CD4-positive, alpha-beta T cell treated with Interferon alpha-2 for 1 hour (primary cell): ENCODE measurements at regions not wholly inside any gene's neighbourhood (a gene's known extent, or its start where the extent isn't known, plus 50 kb on each side); places are given as distances from the start of the nearest gene placed in this dataset.

Experiments used
- DNase-seq, 2 donors: peaks; one replicate each; pipeline ENCODE4 v3.0.0-alpha.2; 2020 to 2022

DNA sequence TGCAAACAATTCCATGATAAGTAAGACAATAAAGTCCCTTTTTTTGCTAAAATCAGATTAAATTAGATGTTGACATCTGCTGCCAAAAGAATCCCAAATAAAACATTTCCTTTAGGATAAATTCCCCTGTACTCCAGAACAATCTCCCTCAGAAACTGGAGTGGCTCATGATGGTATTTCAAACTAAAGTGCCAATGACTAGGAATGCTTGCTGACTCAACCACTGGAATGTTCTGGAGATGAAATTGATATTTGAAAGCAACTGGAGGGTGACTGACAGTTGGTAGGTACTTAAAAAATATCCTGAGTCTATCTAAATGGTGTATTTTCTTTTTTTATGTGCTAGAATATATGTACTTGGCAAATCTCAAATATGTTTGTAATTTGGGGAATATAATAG, 350.1 kb upstream of the TSHZ2 start:
- no peak for DNase-seq

DNA sequence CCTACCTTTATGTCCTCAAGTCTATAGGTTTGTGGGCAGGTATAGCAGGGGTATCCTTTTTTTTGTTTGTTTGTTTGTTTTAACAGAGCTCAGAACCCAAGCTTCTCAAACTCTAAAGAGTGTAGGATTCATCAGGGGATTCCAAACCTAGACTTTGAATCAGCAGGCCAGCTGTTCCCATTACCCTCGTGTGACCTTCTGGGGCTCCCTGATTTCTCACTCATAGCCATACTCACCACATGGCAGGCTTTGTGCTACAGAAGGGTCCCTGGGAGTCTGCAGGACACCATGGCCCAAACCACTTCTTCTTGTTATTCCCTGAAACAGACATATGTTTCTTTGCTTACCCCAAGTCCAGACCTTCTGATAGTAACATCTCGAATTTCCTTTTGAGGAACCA, 350.8 kb upstream of the TSHZ2 start:
- DNase-seq: no peak

DNA sequence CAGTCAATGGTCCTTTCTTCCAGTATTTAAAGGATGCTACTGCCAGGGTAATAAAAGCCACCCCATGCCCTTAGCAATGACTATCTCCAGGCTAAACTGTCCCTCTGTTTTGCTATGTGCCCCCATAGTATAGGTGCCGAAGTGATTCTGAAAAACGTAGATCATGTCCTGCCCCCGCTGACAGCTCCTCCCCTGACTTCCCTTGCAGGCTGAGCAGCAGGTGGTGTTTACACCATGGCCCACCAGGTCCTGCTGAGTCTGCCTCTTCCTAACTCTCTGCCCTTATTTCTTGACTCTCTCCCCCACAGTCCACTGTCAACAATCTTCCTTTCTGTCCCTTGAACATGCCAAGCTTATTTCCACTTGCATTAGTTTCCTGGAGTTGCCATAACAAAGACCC, 352.5 kb upstream of the TSHZ2 start:
- no peak for DNase-seq

- DNase-seq: peak; percentile 1 to 3
Measured at GRCh38 chr20:52619101-52619500, 353.1 kb upstream of the TSHZ2 start.

GRCh38 chr20:52616629-52617028, 355.5 kb upstream of the TSHZ2 start:
- no peak for DNase-seq

DNA sequence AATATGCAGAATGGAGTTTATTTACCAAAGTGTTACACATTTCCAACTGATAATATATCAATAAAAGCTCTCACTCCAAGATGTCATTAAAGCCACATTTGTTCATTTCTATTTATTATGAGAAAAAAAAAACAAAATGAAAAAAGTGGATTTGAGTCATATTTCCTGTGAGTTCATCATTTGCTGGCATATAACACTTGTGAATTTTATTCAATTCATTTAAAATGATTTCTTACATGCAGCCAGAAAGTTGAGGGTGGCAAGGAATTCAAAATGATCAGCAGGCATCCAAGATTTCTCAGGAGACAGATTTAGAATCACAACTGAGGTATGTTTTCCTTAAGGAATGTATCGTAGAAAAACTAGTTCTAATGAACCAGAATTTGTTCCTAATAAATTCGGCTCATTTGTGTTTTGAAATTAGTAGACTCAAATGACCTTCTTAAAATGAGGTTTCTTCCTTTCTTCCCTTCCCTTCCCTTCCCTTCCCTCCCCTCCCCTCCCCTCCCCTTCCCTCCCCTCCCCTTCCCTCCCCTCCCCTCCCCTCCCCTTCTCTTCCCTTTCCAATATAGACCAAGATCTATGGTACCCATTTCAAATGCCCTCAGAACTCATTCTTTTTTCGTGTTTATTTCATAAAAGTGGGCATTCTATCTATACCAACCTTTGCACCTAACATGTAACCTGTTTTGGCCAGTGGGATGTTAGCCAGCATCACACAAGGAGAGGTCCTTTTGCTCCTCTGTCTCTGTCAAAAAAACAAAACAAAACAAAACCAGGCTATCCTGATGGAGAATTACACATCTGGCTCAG, 357.9 kb upstream of the TSHZ2 start:
- DNase-seq: no peak

DNA sequence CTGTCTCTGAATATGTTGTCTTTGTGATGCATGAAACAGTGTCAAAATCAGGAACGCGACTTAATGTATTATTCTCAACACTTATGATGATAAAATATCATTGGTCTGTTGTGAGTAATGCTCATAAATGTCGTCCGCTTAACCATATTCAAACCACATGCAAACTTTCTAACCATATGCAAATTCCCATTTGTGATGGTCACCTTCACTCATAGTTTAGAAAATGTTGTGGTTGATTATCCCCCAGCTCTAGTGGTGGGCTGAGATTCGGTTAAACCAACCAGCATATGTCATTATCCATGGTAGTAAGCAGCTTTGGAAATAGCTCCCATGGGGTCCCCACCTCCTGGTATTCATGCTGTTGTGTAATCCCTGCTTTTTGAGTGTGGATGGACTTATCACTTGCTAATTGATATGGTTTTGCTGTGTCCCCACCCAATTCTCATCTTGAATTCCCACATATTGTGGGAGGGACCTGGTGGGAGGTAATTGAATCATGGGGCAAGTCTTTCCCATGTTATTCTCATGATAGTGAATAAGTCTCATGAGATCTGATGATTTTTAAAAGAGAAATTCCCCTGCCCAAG, 360.0 kb upstream of the TSHZ2 start:
- DNase-seq: no peak

DNA sequence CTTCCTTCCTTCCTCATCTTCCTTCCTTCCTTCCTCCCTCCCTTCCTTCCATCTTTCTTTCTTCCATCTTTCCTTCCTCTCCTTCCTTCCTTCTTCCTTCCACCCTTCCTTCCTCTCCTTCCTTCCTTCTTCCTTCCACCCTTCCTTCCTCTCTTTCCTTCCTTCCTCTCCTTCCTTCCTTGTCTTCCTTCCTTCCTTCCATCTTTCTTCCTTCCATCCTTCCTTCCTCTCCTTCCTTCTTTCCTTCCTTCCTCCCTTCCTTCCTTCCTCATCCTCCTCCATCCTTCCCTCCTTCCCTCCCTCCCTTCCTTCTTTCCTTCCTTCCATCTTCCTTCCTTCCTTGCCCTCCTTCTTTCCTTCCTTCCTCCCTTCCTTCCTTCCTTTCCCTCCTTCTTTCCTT, 361.4 kb upstream of the TSHZ2 start:
- no peak for DNase-seq

GRCh38 chr20:52601295-52601971, 370.7 kb upstream of the TSHZ2 start:
- DNase-seq: no peak

DNA sequence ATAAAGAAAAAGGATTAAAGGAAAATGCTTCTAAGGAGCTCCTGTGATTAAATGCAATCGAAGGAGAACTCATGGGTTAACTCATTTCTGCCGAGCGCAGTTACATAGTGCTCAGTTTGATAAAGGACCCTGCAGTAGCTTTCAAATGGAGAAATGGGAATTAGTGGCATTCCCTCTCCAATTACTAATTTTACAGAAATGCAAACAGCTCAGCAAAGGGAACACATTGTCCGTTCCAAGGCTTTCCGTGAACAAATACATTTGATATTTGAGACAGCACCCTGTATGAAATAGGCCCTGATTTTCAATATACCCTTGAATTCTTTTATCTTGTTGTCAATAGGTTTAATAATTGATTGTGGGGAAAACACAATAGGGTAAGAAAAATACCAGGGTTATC, 375.9 kb upstream of the TSHZ2 start:
- DNase-seq: no peak

DNA sequence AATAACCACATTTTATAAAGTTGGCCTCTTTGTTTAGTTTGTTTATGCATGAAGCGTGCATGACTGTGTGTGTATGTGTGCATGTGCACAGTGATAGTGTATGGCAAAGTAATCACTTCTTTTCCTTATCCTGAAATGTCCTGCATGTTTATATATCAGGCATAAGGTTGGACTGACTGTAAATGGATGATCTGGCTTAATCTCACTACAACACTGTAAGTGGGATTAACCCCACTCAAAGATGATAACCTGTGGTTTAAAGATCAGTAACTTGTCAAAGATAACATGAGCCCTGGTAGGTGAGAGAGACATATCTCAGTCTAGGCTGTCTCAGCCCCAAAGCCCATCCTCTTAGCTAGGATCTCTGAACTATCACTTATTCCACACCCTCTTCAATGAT, 376.6 kb upstream of the TSHZ2 start:
- no peak for DNase-seq

- no peak for DNase-seq
Measured at GRCh38 chr20:52593654-52594053, 378.5 kb upstream of the TSHZ2 start.

- no peak for DNase-seq
Measured at GRCh38 chr20:52592567-52592966, 379.6 kb upstream of the TSHZ2 start.

GRCh38 chr20:52590100-52590499, 382.1 kb upstream of the TSHZ2 start:
- DNase-seq: no peak

- no peak for DNase-seq
Measured at GRCh38 chr20:52589251-52589812, 382.8 kb upstream of the TSHZ2 start.

DNA sequence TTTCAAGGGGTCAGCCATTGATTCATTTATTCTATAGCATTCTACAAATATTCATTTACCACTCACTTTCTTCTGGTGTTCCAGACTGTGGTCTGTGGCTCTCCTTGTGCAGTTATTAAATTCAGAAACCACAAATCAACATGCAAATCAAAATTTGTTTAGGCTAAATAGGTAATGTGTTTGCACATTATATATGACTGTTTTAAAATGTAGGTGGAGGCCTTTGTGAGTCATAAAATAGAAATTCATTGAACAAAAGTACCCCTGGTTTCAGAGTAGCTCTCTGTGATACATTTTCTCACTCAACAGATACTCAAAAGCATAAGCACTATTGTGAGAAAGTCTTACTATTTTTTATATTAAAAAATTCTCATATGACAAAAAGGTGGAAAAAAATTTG, 385.5 kb upstream of the TSHZ2 start:
- DNase-seq: no peak

- DNase-seq: no peak
Measured at GRCh38 chr20:52585333-52585732, 386.8 kb upstream of the TSHZ2 start.

DNA sequence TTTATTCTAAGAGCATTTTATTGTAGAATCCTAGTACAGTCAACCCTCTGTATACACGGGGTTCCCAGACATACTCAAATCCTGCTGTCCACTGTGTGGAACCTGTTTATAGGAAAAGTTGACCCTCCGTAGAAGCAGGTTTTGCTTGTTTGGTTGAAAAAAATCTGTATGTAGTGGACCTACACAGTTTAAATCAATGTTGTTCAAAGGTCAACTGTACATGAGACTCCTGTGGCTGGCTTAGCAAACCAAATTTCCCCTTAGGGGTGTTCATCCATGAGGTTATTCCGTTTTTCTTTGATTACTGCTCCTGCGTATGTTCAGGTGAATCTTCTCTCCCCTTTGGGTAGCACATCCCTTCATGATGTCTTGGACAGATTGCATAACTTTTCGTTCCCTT, 387.0 kb upstream of the ZFP64 start:
- DNase-seq: no peak

GRCh38 chr20:52577696-52578095, 386.1 kb upstream of the ZFP64 start:
- DNase-seq: no peak

DNA sequence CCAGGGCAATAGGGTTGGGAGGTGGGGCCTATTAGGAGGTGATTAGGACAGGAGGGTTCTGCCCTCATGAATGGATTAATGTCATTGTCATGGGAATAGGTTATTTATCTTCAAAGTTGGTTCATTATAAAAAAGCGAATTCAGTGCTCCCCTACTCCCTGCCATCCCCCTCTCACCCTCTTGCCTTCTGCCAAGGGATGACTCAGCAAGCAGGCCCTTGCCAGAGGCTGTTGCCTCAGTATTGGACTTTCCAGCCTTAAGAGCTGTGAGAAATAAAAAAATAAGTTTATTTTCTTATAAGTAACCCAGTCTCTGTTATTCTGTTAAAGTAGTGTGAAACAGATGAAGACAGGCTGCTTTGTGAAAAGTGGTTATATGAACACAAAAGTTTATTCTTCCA, 381.1 kb upstream of the ZFP64 start:
- no peak for DNase-seq

- DNase-seq: no peak
Measured at GRCh38 chr20:52569201-52569600, 377.6 kb upstream of the ZFP64 start.

GRCh38 chr20:52565614-52566013, 374.0 kb upstream of the ZFP64 start:
- DNase-seq: no peak

DNA sequence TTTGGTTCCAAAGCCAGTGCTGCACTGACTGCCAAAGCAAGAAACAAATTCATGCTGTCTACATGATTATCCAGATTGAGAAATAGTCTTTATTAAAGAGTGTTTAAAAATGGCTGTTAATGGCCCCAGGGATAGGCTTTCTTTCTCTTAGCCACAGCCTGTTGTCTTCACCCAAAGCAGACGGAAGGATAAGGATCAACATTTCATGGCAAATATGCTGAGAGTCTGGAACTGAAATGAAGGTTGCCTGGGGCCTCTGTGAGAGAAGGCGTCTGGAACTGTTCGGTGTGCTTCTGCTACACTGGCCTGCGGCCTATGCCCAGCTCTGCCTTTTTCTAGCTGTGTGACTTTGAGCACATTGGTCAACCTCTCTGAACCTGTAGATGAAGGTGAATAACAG, 373.0 kb upstream of the ZFP64 start:
- DNase-seq: no peak
